Fibroblast of the aortic adventitia (primary cell): ENCODE measurements at regions not wholly inside any gene's neighbourhood (a gene's known extent, or its start where the extent isn't known, plus 50 kb on each side); places are given as distances from the start of the nearest gene placed in this dataset.

ENCODE experiments used
- DNase-seq: peaks from one replicate; pipeline ENCODE4 v3.0.0-alpha.2; 2010; ENCODE audit warnings: low read depth
- H3K4me3 ChIP-seq: 2 replicates; pipeline ENCODE4 v1.5.1; 2011; ENCODE audit warnings: low read depth, mild to moderate bottlenecking, control low read depth, low read length, moderate library complexity
- TF ChIP-seq, protein P1 (sequence below): IDR thresholded peaks from 2 replicates; pipeline ENCODE4 v1.5.1; 2011; ENCODE audit warnings: mild to moderate bottlenecking, low read length, control low read depth, inconsistent platforms; ENCODE audit not compliant: insufficient read depth

DNA sequence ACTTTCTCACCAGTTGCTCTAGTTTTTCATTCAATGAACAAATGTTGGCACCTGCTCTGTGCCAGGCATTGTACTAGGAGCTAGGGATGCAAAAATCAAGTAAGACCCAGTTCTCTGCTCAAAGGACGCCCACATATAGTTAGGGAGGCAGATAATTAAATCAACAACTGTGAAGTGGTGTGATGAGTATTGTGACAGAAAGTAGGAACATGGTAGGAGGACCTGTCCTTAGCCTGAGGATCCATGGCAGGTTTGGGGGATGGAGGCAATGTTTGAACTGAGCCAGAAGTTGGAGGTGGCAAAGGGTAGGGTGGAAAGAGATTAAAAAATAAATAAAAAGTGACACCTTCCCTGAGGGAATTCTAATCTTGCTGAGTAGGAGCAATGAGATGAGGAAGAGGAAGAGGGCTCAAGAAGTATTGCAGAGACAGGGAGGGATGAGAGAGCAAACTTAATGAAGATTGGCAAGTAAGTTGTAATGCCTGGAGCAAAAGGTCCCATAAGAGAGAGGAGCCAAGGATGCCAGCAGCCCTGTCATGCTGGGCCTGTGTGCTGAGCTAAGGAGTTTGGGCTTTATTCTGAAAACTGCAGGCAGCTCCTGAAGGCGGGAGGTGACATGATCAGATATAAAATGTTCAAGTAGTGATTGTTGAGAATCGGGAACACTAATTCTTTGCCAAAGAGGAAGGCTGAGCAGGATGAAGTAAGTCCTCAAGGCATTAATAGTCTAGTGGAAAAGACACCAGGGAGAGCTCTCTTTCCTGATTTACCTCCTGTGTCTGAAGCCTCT lies 184.3 kb upstream of the PPP2R3A start:
- H3K4me3 ChIP-seq: no peak overlapping the region
- TF ChIP-seq, protein P1, sequence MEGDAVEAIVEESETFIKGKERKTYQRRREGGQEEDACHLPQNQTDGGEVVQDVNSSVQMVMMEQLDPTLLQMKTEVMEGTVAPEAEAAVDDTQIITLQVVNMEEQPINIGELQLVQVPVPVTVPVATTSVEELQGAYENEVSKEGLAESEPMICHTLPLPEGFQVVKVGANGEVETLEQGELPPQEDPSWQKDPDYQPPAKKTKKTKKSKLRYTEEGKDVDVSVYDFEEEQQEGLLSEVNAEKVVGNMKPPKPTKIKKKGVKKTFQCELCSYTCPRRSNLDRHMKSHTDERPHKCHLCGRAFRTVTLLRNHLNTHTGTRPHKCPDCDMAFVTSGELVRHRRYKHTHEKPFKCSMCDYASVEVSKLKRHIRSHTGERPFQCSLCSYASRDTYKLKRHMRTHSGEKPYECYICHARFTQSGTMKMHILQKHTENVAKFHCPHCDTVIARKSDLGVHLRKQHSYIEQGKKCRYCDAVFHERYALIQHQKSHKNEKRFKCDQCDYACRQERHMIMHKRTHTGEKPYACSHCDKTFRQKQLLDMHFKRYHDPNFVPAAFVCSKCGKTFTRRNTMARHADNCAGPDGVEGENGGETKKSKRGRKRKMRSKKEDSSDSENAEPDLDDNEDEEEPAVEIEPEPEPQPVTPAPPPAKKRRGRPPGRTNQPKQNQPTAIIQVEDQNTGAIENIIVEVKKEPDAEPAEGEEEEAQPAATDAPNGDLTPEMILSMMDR: no peak
- DNase-seq: no peak

DNA sequence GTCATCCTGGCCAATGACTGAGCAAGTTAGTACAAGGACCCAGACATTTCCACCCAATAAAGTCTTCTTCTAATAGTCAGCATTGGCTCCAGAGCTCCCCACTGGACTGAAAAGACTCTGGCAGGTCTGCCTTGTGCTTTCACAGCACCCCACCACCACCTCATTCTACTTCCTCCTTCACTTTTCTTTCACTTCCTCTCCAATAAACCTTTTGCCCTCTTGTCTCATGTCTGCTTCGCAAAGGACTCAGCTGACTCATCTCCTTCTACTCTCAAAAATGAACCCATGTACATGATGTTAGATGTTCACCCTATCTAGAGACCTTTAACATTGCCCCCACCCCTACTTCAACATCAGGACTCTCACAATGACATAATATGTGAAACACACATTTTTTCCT lies 181.0 kb upstream of the PPP2R3A start:
- no peak overlapping the region for H3K4me3 ChIP-seq
- no peak for DNase-seq
- TF ChIP-seq, protein P1: no peak

DNA sequence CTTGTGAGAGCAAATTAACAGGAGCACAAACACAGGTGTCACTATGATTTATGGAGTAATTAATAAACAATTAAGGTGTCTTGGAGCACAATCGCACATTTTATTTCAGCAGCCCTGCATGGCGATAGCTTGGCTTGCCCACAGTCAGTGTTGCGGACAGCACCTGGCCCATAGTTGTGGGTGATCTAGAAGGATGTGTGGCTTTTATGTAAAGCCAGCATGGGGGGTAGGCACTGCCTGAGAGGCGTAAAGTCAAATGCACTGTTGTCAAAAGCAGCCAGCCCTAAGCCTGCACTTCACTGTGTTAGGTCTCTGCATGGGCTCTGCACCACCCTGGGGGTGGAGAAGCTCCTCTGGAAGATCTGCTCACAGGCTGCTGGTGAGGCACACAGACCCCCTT lies 177.4 kb upstream of the PPP2R3A start:
- TF ChIP-seq, protein P1: no peak
- no peak overlapping the region for H3K4me3 ChIP-seq
- no peak for DNase-seq

- TF ChIP-seq, protein P1: no peak
- DNase-seq: no peak
- H3K4me3 ChIP-seq: no peak overlapping the region
Observed at GRCh38 chr3:135788978-135789377, 176.6 kb upstream of the PPP2R3A start.

DNA sequence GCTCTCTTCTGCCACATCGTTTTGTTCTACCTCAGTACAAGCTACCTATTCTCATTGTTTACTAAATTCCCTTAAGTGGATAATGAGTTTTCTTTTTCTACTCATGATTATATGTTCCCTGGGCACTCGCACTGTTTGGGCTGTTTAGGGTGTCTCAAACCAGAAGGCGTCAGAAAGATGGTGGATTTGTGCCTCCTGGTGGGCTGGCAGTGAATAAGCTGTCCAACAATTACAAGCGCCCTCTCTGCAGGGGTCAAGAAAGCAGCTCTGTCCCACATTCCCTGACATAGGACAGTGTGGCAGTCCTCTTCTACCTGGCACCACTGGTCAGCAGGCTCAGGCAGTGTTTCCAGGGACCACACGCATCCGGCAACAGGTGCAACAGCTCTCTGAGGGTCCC lies 173.4 kb upstream of the PPP2R3A start:
- no peak for DNase-seq
- H3K4me3 ChIP-seq: no peak overlapping the region
- TF ChIP-seq, protein P1: no peak

DNA sequence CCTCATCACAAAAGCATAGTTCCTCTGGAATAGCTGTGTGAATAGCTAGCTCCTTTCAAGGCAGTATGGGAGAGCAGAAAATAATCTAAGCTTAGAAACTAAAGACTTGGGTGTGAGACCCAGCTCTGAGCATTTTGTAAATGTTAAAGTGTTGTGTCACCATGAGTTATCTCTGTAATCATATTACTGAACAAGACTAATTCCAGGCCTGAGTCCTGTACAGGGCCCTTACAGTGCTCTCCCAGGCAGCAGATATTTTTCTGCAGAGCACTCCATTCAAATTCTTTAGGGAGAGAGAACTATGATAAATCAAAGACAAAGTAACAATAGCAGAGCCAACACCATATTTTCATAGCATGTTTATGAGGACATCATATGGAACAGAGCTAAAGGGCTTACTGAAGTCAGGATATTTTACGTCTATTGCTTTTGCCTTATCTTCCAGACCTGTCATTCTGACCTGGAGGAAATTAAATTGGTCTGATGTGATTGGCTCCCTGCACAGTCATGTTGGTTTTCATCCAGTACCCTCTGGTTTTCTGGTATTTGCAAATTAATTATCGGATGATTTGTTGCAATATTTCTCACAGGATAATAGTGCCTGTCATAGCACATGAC lies 172.6 kb upstream of the PPP2R3A start:
- DNase-seq: no peak
- TF ChIP-seq, protein P1: no peak
- no peak overlapping the region for H3K4me3 ChIP-seq

GRCh38 chr3:135800071-135800549 lies 165.4 kb upstream of the PPP2R3A start:
- H3K4me3 ChIP-seq: no peak overlapping the region
- TF ChIP-seq, protein P1: no peak
- no peak for DNase-seq
